Globus pallidus (tissue), 1 donor: ENCODE measurements at regions not wholly inside any gene's neighbourhood (a gene's known extent, or its start where the extent isn't known, plus 50 kb on each side); places are given as distances from the start of the nearest gene placed in this dataset.

ENCODE experiments used
- DNase-seq: peaks from one replicate; pipeline ENCODE4 v3.0.0-alpha.2; 2015; ENCODE audit warnings: low spot score

DNA sequence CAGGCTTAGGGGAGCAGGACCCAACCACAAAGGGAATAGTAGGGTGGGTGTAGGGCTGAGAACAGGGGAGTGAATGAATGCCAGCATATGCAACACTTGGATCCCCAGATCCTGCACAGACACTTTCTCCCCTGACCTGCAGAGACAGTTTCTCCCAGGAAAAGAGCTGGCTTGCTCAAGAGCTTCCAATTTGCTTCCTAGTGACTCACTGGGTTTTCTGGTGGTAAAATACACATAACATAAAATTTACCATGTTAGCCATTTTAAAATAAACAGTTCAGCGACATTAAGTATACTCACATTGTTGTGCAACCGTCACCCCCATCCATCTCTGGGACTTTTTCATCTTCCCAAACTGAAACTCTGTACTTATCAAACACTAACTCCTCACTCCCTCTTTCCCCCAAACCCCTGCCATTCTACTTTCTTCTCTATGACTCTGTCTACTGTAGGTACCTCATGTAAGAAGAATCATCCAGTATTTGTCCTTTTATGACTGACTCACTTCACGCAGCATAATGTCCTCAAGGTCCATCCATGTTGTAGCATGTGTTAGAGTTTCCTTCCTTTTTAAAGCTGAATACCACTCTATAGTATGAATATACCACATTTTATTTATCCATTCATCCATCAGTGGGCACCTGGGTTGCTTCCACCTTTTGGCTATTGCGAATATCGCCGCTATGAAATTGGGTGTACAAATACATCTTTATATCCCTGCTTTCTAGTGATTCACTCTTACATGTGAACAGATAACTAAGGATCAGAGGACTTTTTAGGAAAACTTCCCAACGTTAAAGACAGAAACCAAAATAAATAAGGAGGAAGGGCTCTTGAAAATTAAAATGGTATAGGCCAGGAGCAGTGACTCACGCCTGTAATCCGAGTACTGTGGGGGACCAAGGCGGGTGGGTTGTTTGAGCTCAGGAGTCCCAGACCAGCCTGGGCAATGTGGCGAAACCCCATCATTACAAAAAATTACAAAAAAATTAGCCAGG is 95.6 kb upstream of the TJP1 start:
- DNase-seq: no peak

DNA sequence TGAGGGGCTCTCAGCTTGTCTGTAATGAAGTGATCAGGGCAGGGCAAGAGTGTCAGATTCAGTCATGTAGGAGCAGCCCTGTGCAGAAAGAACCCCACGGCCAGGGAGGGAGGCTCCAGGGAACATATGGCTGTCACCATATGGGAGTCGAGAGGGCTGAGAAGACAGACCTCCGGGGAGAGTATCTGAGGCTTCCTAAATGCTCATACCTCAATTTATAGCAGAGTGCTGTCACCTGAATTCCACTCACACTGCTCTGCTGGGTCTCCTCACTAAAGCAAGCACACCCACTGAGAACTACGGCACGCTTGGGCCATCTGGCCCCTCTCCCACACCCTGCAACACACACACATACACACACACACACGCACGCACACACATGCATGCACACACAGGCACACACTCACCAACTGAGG is 92.3 kb upstream of the TJP1 start:
- no peak for DNase-seq

DNA sequence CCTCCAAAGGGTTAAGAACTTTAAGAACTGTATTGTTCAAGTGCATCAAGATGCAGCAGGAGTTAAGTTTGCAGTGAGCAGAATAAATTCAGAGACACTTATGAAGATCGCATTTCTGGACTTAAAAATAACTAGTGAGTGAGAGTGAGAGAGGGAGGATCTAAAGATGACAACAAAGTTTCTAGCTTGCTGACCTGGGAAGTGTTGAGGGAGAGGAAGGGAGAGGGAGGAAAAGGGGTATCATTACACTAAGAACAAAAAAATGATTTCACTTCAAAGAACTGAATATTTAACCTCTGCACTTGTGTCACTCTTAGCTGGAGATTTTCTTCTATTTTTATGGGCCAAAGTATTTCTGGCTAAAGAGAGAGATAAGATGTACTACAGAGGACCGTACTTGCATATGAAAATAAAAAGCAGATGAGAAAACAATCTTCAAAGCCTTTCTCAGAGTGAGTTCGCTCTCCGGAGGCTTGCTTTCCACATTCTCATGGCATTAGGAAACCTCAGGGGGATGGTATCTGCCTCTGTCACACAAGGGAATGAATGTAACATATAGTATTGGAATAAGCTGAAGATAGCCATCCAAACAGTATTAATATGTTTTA is 91.4 kb upstream of the TJP1 start:
- DNase-seq: no peak

- no peak for DNase-seq
These were observed 89.4 kb upstream of the TJP1 start for GRCh38 chr15:29911705-29912104.

- DNase-seq: no peak
These were observed 87.8 kb upstream of the TJP1 start for GRCh38 chr15:29910068-29910467.

DNA sequence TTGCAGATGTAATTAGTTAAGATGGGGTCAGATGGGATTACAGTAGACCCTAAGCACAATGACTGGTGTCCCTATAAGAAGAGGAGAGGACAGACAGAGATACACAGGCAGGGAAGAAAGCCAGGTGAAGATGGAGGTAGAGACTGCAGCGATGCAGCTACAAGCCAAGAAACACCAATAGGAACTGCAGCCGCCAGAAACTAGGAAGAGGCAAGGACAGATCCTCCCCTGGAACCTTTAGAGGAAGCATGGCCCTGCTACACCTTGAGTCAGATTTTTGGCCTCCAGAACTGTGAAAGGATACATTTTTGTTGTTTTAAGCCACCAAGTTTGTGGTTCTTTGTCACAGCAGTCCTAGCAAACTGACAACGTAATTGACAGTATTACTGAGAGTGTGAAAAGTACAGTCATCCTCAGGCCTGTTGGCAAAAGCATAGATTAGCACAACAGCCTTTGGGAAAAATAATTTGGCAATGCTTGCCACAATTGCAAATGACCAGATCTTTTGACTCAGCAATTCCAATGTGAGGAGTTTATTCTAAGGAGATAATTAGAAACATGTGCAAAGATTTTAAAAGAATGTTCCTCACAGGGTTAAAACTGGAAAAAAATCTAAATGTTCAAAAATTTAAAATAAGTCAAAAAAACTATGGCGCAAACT is 82.6 kb upstream of the TJP1 start:
- no peak for DNase-seq

DNA sequence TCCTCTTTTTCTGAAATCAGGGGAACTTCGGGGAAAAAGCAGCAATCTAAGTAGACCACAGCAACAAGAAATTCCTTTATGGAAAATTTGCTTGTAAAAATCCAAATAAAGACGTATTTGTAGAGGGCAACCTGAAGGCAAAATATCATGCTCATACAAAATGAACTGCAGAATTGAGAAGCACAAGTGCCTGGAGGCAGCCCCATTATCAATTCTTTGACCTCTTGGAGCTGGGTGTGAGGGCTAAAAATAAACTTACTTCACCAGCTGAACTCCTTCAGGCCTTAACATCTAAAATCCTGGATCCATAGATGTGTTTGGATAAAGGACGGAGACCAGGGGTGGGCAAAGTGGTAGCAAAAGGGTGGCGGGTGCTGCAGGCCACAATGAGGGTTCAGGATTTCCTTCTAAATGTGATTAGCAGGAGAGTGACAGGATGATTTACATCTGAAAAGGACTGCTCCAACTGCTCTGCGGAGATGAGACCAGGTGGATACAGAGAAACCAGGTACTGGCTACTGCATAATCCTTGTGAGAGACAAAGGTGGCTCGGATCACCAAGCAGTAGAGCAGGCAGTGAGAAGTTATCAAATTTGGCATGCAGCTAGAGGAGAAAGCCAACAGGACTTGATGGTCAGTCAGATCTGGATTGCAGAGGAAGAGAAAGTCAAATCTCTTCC is 81.7 kb upstream of the TJP1 start:
- DNase-seq: no peak

- no peak for DNase-seq
These were observed 80.8 kb upstream of the TJP1 start for GRCh38 chr15:29903028-29903427.

DNA sequence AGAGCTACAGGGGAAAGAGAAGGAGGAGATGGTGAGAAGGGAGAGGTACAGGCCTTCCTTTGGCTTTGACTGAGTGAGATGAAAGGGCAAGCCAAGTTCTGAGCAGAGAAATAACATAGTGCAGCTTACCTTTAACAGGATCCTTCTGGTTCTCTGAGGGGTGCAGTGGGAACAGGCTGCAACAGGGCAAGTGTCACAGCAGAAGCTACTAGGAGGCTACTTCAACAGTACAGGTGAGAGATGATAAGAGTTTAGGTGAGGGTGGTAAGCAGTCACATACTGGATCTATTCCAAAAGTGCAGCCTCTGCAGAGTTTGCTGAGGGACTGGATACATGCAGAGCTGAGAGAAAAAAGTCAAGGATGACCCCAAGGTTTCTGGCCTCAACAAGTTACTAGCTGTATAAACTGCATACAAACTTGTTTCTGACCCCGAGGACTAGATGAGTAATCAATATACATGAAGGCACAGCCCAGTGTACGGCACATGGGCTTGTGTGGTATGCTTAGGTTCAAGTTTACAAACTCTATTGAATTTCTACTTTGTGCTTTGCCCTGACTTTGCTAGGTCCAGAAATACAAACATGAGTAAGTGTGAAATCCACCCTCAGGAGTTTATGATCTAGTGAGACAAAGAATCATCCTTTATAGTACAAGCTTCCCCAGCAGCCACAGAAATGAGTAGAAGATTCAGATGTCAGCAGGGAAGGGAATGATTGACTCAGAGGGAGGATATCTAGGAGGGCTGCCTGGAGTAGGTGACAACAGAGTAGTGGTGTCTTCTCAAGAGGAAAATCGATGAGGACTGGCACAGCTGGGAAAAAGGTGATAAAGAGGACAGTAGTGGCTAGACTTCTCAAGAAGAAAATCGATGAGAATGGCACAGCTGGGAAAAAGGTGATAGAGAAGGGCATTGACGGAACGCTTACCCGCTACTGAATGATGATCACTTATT is 78.2 kb upstream of the TJP1 start:
- DNase-seq: no peak

DNA sequence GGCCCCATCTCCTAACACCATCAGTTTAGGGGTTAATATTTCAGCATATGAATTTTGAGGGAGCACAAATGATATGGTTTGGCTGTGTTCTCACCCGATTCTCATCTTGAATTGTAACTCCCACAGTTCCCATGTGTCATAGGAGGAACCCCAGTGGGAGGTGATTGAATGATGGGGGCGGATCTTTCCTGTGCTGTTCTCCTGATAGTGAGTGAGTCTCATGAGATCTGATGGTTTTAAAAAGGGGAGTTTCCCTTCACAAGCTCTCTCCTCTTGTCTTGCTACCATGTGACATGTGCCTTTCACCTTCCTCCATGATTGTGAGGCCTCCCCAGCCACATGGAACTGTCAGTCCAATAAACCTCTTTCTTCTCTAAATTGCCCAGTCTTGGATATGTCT is 73.8 kb upstream of the TJP1 start:
- DNase-seq: no peak

DNA sequence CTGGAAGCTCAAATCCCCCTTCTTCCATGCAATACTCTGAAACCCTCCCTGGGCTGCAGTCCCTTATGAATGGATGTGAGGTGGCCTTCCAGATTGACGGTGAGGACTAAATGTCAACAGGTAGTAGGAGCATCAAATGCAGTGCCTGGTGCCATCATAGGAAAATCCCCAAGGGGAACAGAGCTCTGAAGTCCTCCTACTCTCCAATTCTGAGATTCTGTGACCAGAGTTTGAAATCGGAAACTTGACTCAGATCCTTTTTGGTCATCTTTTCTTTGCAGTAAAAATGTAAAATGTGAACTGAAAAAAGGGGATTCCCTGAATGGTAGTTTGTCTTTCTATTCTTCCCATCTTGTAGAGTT is 68.8 kb upstream of the TJP1 start:
- no peak for DNase-seq

- no peak for DNase-seq
These were observed 68.2 kb upstream of the TJP1 start for GRCh38 chr15:29890336-29891095.

- DNase-seq: no peak
These were observed 67.5 kb upstream of the TJP1 start for GRCh38 chr15:29889542-29890329.

DNA sequence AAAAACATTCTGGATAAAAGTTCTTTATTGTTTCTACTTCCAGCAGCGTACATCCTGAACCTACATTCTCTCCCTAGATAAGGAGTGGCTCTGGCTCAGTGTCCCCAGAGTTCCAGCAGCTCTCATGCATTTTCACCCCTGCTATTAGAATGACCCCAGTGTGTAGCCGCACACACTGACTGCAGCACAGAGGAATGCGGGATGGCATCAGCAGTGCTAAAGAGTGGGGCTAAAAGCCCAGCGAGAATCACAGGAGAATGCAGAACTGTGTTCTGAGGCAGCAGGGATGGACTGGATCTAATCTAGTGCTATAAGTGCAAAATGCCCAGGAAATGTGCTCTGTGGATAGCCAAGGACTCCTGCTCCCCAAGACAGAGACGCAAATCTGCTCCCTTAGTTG is 66.4 kb upstream of the TJP1 start:
- peak; percentile 73 for DNase-seq

DNA sequence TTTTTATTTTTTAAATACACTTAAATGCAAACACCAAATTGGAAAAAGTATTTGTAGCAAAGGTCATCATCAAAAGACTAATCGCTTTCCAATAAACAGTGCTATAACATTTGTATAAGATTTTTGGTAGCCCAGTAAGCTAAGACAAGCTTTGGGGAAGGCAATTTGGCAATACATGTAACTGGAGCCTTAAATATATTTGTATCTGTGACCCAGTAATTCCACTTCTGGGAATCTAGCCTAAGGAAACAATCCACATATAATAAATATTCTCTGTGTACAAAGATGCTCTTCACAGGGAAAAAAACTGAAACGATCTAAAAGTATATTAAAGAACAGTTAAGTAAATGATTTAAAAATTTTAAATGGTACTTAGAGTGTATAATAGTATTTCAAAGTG is 65.5 kb upstream of the TJP1 start:
- DNase-seq: no peak

DNA sequence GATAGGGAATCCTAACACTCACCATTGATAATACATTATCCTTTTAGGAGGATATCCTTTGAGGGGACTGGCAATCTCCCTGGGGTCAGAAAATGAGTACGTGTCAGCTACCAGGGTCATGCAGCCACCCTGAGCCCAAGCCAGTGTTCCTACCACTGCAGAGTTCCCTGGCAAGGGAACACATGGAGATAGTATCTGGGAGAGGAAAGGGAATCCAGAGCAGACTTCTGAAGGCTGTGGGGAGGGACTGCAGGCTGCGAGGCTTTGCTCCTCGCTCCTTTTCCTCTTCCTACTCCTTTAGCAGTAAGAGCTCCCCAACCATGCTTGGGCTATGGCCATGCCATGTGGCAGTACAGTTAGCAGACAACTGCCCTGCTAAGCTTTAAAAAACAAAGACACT is 62.9 kb upstream of the TJP1 start:
- no peak for DNase-seq

DNA sequence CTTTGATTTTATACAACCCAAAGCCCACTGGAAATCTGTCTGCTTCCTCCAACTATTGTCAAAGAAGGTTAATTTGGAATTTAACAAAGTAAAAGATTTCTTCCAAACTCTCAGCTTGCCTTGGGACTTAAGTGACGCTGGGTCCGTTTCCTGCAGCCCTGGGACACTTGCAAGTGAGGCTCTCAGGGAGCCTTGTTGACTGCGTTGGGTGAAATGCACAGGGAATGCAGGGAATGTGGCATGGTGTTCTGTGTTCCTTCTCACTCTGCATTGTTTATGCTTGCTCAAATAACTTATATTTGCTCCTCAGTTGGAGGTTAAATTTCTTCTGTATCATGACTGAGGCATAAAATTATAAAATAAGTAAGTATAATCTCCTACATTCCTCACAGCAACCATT is 60.9 kb upstream of the TJP1 start:
- DNase-seq: no peak

DNA sequence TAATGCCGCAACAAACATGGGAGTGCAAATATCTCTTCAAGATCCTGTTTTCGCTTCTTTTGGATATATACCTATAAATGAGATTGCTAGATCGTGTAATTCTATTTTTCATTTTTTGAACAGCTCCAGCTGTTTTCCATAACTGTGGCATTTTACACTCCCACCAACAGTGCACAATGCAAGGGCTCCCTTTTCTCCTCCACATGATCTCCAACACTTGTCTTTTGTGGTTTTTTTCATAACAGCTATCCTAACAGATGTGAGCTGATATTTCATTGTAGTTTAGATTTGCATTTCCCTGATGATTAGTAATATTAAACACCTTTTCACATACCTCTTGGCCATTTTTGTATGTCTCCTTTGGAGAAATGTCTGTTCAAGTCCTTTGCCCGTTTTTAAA is 58.6 kb upstream of the TJP1 start:
- DNase-seq: no peak

- no peak for DNase-seq
These were observed 58.1 kb upstream of the TJP1 start for GRCh38 chr15:29880341-29880740.

- DNase-seq: no peak
These were observed 52.7 kb upstream of the TJP1 start for GRCh38 chr15:29874977-29875376.
